Renal cortex interstitium (tissue), 11 donors: ENCODE measurements at regions not wholly inside any gene's neighbourhood (a gene's known extent, or its start where the extent isn't known, plus 50 kb on each side); places are given as distances from the start of the nearest gene placed in this dataset.

Source experiments
- DNase-seq, 11 donors: peaks; one replicate each; pipeline ENCODE4 v3.0.0-alpha.2; 2013; ENCODE audit warnings: low read depth in 9 of 11, low spot score in 4 of 11; ENCODE audit errors: extremely low read depth in 1 of 11

DNA sequence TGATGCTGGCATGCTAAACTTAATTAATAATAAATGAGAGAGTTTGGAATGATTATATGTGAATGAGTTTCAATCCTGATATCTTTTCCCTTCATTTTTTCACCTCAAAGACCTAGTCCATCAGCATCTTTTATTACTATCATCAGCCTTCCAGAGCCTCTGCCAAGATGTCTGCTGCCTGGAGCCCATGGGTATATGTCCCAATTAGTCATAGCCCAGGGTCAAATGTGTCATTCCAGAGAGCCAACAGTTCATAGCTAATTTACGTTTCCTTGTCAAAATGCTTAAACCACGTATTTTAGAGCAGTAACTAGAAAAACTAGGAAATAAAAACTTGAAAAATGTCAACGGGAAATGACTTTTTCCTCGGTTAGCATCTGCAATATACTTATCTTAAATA, 457.9 kb downstream of the SI start:
- no peak for DNase-seq

DNA sequence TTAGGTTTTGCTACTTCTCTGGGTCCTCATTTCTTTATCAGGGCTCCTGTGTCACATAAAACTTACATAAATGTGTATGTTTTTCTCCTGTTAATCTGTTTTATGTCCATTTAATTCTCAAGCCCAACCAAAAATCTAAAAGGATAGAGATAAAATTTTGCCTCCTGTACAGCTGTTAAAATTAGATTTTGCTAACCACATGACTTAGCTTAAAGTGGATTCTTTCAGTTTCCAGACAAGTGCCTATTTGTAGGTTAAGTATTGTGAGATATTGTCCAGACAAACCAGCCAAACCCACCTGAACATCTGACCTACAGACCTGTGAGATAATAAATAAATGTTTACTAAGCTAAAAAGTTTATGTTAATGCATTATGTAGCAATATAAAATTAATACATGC, 465.5 kb downstream of the SI start:
- no peak for DNase-seq

DNA sequence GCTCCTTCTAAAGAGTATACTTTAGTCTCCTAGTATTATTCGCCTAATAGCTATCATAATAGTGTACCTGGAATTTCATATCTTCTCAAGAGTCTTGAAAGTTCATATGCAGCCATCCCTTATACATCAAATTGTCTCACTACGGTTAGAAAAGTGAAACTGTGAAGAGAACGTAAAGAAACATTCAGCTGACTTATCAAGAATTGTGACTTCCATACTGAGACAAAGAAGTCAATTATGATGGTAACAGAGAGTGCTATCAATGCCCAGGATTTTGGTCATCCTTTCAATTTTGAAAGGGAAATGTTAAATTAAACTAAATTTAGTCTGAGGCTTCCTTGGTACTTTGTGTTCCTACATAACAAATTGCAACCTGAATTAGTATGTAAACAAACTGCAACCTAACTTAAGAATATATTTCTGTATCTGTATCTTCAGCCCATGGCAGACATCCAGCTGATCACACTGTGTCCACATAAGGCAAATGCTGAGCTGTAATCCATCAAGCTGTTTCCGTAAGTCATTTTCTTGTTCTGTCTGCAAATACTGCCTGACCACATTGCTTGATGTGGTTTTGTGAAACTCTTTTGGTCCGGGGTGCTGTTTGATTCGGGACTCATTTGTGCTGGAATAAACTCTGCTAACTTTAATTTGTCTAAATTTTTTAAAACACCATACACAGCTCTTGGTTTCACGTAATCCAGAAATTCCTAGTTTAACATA, 469.6 kb downstream of the SI start:
- DNase-seq: no peak

DNA sequence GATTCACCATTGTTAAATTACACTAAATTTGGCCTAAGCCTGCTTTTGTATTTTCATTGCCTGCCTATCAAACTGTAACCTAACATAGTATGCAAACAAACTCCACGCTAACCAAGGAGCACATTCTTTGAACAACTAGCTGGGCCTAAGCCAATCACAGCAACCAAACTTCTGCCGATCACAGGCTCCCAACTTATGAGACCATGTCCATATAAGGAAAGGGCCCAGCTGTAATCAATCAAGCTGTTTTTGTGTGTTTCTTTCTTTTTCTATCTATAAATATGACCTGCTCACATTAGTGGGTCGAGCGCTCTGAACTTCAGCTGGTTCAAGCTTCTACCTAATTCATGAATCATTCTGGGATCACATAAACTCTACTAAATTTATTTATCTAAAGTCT, 473.6 kb downstream of the SI start:
- peak in 10 of 11 donors; percentile 13 to 51 (median 21) for DNase-seq

DNA sequence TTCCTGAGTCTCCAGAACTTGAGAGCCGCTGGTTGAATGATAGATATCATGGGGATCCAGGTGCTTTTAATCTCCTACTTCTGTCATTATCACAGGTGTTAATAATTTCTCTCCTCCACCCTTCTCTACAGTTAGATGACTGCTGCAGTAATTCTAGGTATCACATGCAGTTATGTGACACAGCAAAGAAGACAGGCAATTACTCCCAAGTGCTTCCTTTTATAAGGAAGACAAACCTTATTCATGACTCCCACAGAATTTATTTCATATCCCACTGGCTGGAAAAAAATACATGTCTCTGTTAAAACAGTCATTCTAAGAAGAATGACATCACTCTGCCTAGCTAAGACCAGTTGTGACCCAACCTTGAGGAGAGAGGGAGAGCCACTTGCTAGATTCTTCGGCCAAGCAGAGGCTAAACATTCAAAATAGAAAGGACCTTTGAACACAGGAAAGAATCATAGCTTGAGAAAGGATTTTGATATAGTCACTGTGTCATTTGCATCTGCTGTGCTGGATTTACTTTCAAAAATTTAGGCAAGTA, 500.6 kb downstream of the SI start:
- DNase-seq: no peak

DNA sequence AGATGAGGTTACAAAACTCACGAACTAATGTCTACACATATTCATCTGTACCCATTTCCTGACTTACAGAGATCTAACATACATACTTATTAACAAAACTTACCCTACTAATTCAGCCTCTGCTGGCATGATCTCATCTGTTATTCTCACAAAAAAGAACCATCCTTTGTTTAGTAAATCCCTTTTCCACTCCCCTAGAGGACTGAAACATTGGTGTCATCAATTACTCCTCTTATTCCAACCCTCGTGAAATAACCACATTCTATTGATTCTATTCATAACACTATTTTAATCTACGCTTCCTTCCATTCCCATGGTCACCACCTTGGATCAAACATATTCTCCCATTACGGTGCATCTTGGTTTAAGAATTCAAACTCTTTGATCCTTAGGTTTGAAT, 505.9 kb downstream of the SI start:
- DNase-seq: no peak

DNA sequence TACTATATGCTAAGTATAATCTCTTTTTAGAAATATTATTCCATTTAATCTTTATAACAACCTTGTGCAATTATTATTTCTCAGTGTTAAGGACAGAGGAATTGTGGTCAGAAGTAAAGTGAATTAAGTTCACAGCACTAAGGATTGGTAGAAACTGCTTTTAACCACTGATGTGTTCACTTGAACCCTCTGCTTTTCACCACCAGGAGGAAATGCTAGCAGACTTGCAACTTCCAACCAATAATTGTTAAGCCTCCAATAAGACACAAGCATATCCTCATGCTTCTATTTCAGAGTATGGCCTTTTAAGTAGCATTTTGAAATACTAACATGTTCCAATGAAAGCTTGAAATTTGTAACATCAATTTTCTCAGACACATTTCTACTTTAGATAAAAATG, 527.4 kb downstream of the SI start:
- no peak for DNase-seq

DNA sequence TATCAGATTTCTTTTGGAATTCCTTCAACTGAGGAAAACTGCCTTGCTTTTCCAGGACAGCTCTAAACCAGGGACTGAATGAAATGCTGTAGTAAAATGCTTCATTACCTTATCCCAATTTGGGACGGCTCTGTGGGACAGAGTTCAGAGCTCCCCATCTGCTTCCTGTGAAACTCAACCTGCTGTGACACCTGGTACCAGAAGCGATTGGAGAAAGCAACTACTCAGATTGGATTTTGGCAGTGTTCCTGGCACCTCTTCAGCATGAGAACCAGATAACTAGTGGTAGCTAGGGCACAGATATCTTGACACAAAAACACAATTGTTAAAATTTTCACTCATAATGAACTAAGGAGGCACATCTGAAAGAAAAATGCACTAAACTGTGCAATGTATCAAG, 539.1 kb downstream of the SI start:
- DNase-seq: peak in 1 of 11 donors; percentile 2

GRCh38 chr3:164537485-164537884, 540.8 kb downstream of the SI start:
- no peak for DNase-seq

DNA sequence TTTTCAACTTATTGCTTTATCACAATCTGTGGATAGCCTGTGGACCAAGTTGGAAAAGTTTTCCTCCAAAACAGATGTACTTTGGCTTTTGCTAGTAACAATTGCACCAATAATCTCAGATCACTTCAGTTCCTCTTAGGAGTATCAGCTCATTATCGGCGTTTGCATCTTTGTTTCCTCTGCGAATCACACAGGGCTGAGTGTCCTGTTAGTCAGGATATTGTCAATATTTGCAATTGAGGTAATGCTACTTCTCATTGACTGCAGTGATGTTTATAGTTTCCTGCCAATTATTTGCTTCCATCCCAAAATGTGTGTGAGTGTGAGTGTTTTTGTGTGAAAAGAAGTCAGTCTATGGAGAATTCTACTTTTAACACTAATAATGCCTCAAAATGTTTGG, 545.0 kb downstream of the SI start:
- no peak for DNase-seq

- DNase-seq: no peak
Observed at GRCh38 chr3:164526250-164526649, 552.0 kb downstream of the SI start.

GRCh38 chr3:164524201-164524600, 554.1 kb downstream of the SI start:
- DNase-seq: no peak

DNA sequence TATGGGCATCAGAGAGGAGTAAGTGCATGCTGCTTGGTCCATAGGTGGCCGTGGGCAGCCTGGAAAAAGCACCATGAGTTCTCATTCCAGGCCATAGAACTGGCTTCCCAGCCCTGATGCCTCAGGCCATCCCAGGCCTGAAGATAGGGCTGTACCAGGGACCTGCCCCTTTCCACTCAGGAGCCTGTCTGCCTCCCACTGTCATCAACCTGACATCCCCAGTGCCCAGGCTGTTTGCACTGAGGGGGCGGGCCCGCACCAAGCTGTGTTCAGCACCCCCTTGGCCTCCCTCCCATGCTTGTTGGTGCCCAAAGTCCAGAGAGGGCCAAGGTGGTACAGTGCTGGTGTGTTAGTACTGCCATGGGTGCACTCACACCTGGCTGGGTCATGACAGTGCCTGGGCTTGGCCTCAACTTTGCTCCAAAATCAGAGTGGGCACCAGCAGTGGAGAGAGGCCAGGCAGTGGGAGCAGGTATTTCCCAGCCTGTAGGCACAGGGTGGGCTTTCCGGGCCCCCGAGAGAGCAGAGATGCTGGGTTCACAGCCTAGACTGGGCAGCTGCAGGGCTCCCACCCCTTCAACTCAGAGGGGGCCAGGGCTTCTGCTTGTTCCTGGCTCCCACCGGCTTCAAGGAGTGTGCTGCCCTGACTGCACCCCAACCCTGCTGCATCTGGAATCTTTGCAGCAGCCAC, 556.1 kb downstream of the SI start:
- DNase-seq: no peak

DNA sequence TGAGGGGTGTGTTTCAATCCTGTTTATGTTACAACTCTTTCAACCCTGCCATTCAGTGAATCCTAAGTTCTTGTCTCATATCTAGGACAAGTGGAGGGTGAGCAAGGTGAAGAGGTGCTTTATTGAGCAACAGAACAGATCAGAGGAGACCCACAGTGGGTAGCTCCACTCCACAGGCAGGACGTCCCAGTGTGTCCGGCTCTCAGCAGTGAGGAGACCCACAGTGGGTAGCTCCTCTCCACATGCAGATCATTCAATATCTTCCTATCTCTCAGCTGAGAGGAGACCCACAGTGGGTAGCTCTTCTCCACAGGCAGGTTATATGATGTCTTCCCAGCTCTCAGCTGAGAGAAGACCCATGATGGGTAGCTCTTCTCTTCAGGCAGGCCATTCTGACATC, 556.7 kb downstream of the SI start:
- DNase-seq: no peak

DNA sequence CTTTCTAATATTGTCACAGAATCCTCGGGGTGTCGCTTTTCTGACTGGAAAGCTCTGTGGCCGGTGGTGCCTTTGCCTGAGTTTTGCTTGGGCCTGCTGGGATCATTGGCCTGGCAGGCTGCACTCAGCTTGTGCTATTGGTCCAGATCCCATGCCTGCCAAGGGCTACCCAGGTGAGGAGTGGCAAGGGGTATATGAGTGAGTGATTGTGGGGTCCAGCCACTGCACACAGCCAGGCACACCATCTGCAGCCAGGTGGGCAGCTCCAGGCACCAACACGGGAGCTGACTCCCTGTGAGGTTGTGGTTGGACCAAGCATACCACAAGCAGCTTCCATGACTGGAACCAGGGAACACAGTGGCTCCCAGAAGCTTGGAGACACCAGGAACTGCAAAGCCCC, 557.2 kb downstream of the SI start:
- DNase-seq: no peak

- DNase-seq: no peak
Observed at GRCh38 chr3:164515256-164515655, 563.0 kb downstream of the SI start.

DNA sequence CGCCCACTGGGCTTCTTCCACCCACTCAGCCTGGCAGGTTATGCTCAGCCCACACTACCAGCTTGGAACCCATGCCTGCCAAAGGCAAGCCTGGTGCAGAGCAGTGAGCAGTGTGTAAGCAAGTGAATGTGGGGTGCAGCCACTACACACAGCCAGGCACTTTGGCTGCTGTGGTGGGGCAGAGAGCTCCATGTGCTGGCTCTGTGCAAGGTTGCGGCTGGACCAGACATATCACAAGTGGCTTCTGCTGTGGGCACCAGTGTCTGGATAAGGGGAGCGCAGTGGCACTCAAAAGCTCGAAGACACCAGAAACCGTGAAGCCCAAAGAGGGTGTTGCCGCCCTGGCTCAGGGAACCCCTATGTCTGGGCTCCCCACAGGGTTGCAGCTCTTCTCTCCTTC, 563.7 kb downstream of the SI start:
- DNase-seq: no peak

DNA sequence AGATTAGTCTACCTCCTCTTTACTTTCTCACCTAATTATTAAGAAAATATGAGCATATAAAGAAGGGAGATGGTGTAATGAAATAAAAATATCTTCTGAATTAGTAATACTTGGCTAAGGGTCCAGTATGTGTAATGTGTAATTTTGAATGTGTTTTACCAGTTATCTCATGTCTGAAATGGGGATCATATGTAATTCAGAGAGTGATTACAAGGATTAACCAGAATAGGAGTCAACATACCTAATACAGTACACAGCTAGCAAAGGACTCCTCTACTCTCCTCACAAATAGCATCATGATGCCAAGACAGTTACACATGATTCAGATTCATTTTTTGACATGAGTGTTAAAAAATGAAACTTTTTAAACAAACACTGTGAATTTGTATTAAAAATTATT, 570.4 kb downstream of the SI start:
- no peak for DNase-seq

DNA sequence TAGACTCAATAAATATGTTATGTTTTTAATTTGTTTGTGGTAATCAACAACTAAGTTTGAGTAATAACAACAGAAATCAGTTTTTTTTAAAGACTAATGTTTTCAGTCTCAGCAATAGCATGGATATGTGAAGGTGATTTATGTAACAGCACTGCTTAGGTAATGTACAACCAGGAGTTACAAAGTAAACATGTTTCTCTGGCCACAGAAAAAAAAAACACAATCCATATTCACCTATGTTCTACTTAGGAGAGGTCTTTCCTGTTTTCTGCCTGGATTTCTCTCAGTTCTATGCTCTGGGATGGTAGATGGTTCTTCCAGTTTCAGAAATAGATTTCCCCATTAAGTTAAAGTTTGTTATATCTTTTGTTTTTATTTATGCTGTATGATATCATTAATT, 579.4 kb downstream of the SI start:
- DNase-seq: peak in 2 of 11 donors; percentile 2 to 11

DNA sequence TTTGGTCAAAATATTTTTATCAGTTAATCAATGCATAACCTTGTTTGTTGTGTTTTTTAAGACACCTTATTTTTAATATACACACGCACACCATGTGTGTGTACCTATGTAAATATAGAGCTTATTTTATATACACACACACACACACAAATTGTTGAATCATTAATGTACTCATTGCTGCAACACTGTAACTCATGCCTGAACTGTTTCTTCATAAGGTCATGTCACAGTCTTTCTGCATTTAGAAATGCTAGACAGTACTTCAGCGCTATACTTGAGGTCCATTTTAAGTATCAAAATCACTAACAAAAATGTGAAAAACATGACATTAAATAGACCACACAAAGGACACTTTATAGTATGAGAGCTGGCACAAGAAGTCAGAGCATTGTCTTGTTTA, 589.4 kb downstream of the SI start:
- DNase-seq: no peak

DNA sequence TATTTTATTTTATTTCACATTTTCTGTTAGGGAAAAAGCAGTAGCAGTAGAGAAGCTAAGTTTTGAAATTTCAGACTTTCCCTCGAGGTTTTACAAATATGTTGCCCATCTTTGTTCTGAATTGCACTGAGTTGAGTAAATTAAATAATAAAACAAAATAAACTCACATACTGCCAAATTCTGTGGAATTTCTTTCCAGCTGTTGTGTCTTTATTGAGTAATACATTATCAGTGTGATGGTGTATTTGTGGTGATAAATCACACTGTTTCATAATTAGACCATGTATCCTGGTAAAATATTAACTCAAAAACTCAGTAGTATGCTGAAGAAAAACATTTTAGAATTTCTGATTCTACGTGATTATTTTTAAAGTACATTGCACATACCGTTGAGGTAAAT, 592.1 kb downstream of the SI start:
- DNase-seq: no peak
